ENCODE measurements at regions not wholly inside any gene's neighbourhood (a gene's known extent, or its start where the extent isn't known, plus 50 kb on each side); places are given as distances from the start of the nearest gene placed in this dataset.

DNA sequence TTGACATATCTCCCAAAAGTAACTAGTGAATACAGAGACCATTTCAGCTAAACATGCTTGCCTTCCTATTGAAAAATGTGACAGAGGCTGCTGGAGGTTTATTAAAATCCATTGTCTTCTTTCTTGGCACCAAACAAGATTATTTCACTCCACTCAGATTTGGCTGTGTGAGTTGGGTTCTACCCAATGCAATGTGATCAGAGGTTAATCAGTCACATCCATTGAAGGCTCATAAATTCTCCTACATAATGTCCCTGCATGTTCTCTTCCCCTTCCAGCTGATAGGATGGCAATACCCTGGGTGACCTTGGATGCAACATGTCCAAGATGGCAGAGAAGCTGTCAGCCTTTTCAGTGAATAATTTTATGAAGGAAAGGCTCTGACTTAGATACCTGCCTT is 54.5 kb downstream of the TKTL2 start:
- intact Hi-C loops (cut with DNase I) = no loop called here
- ATAC-seq = no peak

DNA sequence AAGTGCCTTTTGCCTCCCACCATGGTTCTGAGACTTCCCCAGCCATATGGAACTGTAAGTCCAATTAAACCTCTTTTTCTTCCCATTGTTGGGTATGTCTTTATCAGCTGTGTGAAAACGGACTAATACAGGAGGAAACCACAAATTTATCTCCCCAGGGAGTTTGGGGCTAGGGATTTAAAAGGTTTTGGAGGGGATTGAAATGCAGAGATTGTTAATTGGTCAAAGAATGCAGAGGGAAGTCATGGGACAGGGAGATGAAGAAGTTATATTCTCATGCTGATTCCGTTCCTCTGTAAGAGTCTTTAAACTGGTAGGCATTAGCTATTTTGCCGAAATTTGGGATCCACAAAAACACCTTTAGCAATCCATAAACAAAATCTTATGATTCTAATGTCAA is 57.9 kb downstream of the TKTL2 start:
- intact Hi-C loops (cut with DNase I) = no loop called here
- no peak for DNase-seq
- no peak for ATAC-seq

More for the DNA sequence above, 54.5 kb downstream of the TKTL2 start:
- DNase-seq = no peak

DNA sequence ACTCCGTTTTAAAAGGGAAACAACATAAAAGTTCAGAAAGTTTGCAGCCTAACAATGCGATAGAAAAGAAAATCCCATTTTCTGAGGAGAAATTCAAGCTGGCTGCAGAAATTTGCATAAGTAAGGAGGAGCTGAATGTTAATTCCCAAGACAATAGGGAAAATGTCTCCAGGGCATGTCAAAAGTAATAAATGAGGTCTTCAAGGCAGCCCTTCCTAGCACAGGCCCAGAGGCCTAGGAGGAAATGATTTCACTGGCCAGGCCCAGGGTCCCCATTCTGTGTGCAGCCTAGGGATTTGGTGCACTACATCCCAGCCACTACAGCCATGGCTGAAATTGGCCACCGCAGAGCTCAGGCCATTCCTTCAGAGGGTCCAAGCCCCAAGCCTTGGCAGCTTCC is 59.3 kb downstream of the TKTL2 start:
- ATAC-seq = no peak
- no peak for DNase-seq
- intact Hi-C loops (cut with DNase I) = no loop called here

DNA sequence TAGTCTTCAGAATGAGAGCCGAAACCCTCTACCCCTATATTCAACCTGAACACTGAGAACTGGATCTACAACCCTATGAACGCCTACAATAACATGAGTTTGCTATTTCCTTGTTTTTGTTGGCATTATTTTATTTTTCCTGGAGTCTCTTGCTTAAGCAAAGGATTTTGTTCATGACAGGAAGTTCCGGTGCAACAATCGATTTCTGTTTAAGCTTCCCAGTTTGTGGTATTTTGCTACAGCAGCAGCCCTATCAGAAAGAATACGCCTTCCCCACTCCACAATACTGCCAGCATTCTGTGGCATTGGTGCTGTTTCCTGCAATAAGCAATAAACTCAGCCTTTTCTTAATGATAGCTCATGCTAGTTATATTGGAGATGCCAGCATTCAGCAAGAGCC is 60.9 kb downstream of the NPY5R start:
- intact Hi-C loops (cut with DNase I) = no loop called here
- ATAC-seq (peak in 1 of 2 donors; percentile 77), DNase-seq (peak; percentile 21)

- DNase-seq = no peak
- no peak for ATAC-seq
- intact Hi-C loops (cut with DNase I) = no loop called here
These were observed 60.4 kb downstream of the NPY5R start for GRCh38 chr4:163404080-163404479.

All from left cardiac atrium (tissue), 4 donors.